Fibroblast of the aortic adventitia (primary cell): ENCODE measurements at regions not wholly inside any gene's neighbourhood (a gene's known extent, or its start where the extent isn't known, plus 50 kb on each side); places are given as distances from the start of the nearest gene placed in this dataset.

Experiments used
- DNase-seq: peaks from one replicate; pipeline ENCODE4 v3.0.0-alpha.2; 2010; ENCODE audit warnings: low read depth
- H3K4me3 ChIP-seq: 2 replicates; pipeline ENCODE4 v1.5.1; 2011; ENCODE audit warnings: low read depth, mild to moderate bottlenecking, control low read depth, low read length, moderate library complexity
- CTCF ChIP-seq: IDR thresholded peaks from 2 replicates; pipeline ENCODE4 v1.5.1; 2011; ENCODE audit warnings: mild to moderate bottlenecking, low read length, control low read depth, inconsistent platforms; ENCODE audit not compliant: insufficient read depth

GRCh38 chr3:177470197-177470941 lies 273.1 kb upstream of the TBL1XR1 start:
- TF ChIP-seq CTCF: no peak
- DNase-seq: no peak
- H3K4me3 ChIP-seq: no peak overlapping the region

- H3K4me3 ChIP-seq: no peak overlapping the region
- DNase-seq: no peak
- TF ChIP-seq CTCF: no peak
These were observed 274.6 kb upstream of the TBL1XR1 start for GRCh38 chr3:177471733-177472480.

GRCh38 chr3:177473184-177473583 lies 275.9 kb upstream of the TBL1XR1 start:
- H3K4me3 ChIP-seq: no peak overlapping the region
- TF ChIP-seq CTCF: no peak
- no peak for DNase-seq

GRCh38 chr3:177473903-177474302 lies 276.6 kb upstream of the TBL1XR1 start:
- no peak for DNase-seq
- no peak overlapping the region for H3K4me3 ChIP-seq
- no peak for TF ChIP-seq CTCF

- H3K4me3 ChIP-seq: no peak overlapping the region
- TF ChIP-seq CTCF: no peak
- no peak for DNase-seq
These were observed 277.5 kb upstream of the TBL1XR1 start for GRCh38 chr3:177474652-177475355.

- DNase-seq: no peak
These were observed 278.0 kb upstream of the TBL1XR1 start for GRCh38 chr3:177475356-177475665.

More at GRCh38 chr3:177475356-177475665, 278.0 kb upstream of the TBL1XR1 start:
- no peak overlapping the region for H3K4me3 ChIP-seq
- no peak for TF ChIP-seq CTCF
